ENCODE measurements at regions not wholly inside any gene's neighbourhood (a gene's known extent, or its start where the extent isn't known, plus 50 kb on each side); places are given as distances from the start of the nearest gene placed in this dataset.

GRCh38 chr14:98494582-98494981 is 777.4 kb downstream of the BCL11B start:
- no peak for DNase-seq (ENCODE audit: low read depth)

- no peak for DNase-seq (ENCODE audit: low read depth)
Observed at GRCh38 chr14:98498019-98498885, 773.7 kb downstream of the BCL11B start.

- no peak for DNase-seq (ENCODE audit: low read depth)
Observed at GRCh38 chr14:98501335-98501734, 770.7 kb downstream of the BCL11B start.

GRCh38 chr14:98501836-98502235 is 770.2 kb downstream of the BCL11B start:
- DNase-seq (ENCODE audit: low read depth) = no peak

- DNase-seq (ENCODE audit: low read depth) = no peak
Observed at GRCh38 chr14:98503086-98503815, 768.7 kb downstream of the BCL11B start.

- DNase-seq (ENCODE audit: low read depth) = no peak
Observed at GRCh38 chr14:98507264-98507663, 764.7 kb downstream of the BCL11B start.

- DNase-seq (ENCODE audit: low read depth) = no peak
Observed at GRCh38 chr14:98510392-98510791, 761.6 kb downstream of the BCL11B start.

- DNase-seq (ENCODE audit: low read depth) = no peak
Observed at GRCh38 chr14:98512501-98513251, 759.3 kb downstream of the BCL11B start.

GRCh38 chr14:98513558-98513957 is 758.4 kb downstream of the BCL11B start:
- DNase-seq (ENCODE audit: low read depth) = no peak

- no peak for DNase-seq (ENCODE audit: low read depth)
Observed at GRCh38 chr14:98514016-98514415, 758.0 kb downstream of the BCL11B start.

- DNase-seq (ENCODE audit: low read depth) = no peak
Observed at GRCh38 chr14:98536256-98536655, 735.7 kb downstream of the BCL11B start.

- DNase-seq (ENCODE audit: low read depth) = no peak
Observed at GRCh38 chr14:98542316-98542715, 729.7 kb downstream of the BCL11B start.

GRCh38 chr14:98543074-98543473 is 728.9 kb downstream of the BCL11B start:
- DNase-seq (ENCODE audit: low read depth) = no peak

- DNase-seq (ENCODE audit: low read depth) = no peak
Observed at GRCh38 chr14:98544174-98544573, 727.8 kb downstream of the BCL11B start.

GRCh38 chr14:98545181-98545580 is 726.8 kb downstream of the BCL11B start:
- no peak for DNase-seq (ENCODE audit: low read depth)

GRCh38 chr14:98548071-98548686 is 723.8 kb downstream of the BCL11B start:
- DNase-seq (ENCODE audit: low read depth) = no peak

GRCh38 chr14:98551028-98551427 is 721.0 kb downstream of the BCL11B start:
- no peak for DNase-seq (ENCODE audit: low read depth)

GRCh38 chr14:98555440-98555839 is 716.6 kb downstream of the BCL11B start:
- DNase-seq (ENCODE audit: low read depth) = no peak

- DNase-seq (ENCODE audit: low read depth) = no peak
Observed at GRCh38 chr14:98564006-98564405, 708.0 kb downstream of the BCL11B start.

- no peak for DNase-seq (ENCODE audit: low read depth)
Observed at GRCh38 chr14:98564541-98564940, 707.5 kb downstream of the BCL11B start.

GRCh38 chr14:98571104-98571503 is 700.9 kb downstream of the BCL11B start:
- DNase-seq (ENCODE audit: low read depth) = no peak

GRCh38 chr14:98573082-98573481 is 698.9 kb downstream of the BCL11B start:
- DNase-seq (ENCODE audit: low read depth) = no peak

Measured in HS-5 (cell line).